CD4-positive, CD25-positive, alpha-beta regulatory T cell (primary cell): ENCODE measurements at regions not wholly inside any gene's neighbourhood (a gene's known extent, or its start where the extent isn't known, plus 50 kb on each side); places are given as distances from the start of the nearest gene placed in this dataset.

Experiments used
- ATAC-seq, 2 donors: fragments of 150-1000 bp; cut with Tn5 transposase; one replicate each; pipeline ENCODE4 v1.10.0; 2021; ENCODE audit warnings: low read depth in 2 of 2, moderate number of reproducible peaks in 2 of 2, moderate library complexity in 1 of 2
- DNase-seq, 3 donors: peaks; one replicate each; pipeline versions ENCODE4 v3.0.0 to v3.0.0-alpha.2; 2012 to 2022; ENCODE audit warnings: mixed read lengths in 1 of 3
- H3K27ac ChIP-seq: one replicate; pipeline ENCODE4 v1.7.0; 2013; ENCODE audit warnings: mild to moderate bottlenecking, low read length; ENCODE audit not compliant: insufficient read depth, poor library complexity, severe bottlenecking
- H3K27me3 ChIP-seq: one replicate; pipeline ENCODE4 v1.7.0; 2013; ENCODE audit warnings: low read length; ENCODE audit not compliant: control insufficient read depth, insufficient read depth
- H3K36me3 ChIP-seq: one replicate; pipeline ENCODE4 v1.7.0; 2013; ENCODE audit warnings: mild to moderate bottlenecking, low read length, moderate library complexity; ENCODE audit not compliant: control insufficient read depth, insufficient read depth
- H3K4me1 ChIP-seq: 2 replicates; pipeline ENCODE4 v1.7.0; 2013; ENCODE audit warnings: mild to moderate bottlenecking, low read length; ENCODE audit not compliant: insufficient read depth, control insufficient read depth, poor library complexity, severe bottlenecking
- H3K4me3 ChIP-seq: one replicate; pipeline ENCODE4 v1.7.0; 2013; ENCODE audit warnings: low read depth, mild to moderate bottlenecking, low read length, moderate library complexity
- H3K9me3 ChIP-seq, 2 experiments: 1 replicate in 1 of 2; 2 replicates in 1 of 2; pipeline ENCODE4 v1.7.0; 2013; ENCODE audit warnings: low read length in 2 of 2, mild to moderate bottlenecking in 1 of 2, moderate library complexity in 1 of 2; ENCODE audit not compliant: control insufficient read depth in 2 of 2
- H3K27ac Mint-ChIP-seq, 3 donors: one replicate each; pipeline ENCODE4 v1.8.0; 2020 to 2022; ENCODE audit warnings: mild to moderate bottlenecking in 3 of 3, mixed read lengths in 3 of 3, moderate library complexity in 2 of 3
- H3K27me3 Mint-ChIP-seq: one replicate; pipeline ENCODE4 v1.8.0; 2022; ENCODE audit warnings: mild to moderate bottlenecking, mixed read lengths
- H3K36me3 Mint-ChIP-seq: one replicate; pipeline ENCODE4 v1.8.0; 2020; ENCODE audit warnings: mixed read lengths
- H3K4me1 Mint-ChIP-seq, 4 donors: one replicate each; pipeline ENCODE4 v1.8.0; 2020 to 2022; ENCODE audit warnings: mixed read lengths in 4 of 4, mild to moderate bottlenecking in 1 of 4
- H3K4me3 Mint-ChIP-seq, 4 donors: one replicate each; pipeline ENCODE4 v1.8.0; 2020 to 2022; ENCODE audit warnings: mild to moderate bottlenecking in 4 of 4, mixed read lengths in 4 of 4, moderate library complexity in 3 of 4
- H3K9me3 Mint-ChIP-seq, 7 donors: one replicate each; pipeline ENCODE4 v1.8.0; 2020 to 2022; ENCODE audit warnings: mixed read lengths in 7 of 7, mild to moderate bottlenecking in 3 of 7, moderate library complexity in 2 of 7

- H3K27me3 ChIP-seq: peaks cover 2% of the 10 kb centered on the region
- H3K36me3 ChIP-seq: no peaks in the 10 kb centered on the region
- ATAC-seq (no peak), DNase-seq (no peak)
- H3K9me3 Mint-ChIP-seq: no peaks in the 10 kb centered on the region
- H3K4me3 Mint-ChIP-seq: no peak overlapping the region
- H3K4me3 ChIP-seq: no peak overlapping the region
- no peak overlapping the region for H3K27ac ChIP-seq
- H3K9me3 ChIP-seq: no peaks in the 10 kb centered on the region
- no peaks in the 10 kb centered on the region for H3K36me3 Mint-ChIP-seq
- H3K4me1 ChIP-seq: no peaks in the 10 kb centered on the region
- H3K4me1 Mint-ChIP-seq: peaks cover 0 to 4% (median 0%) of the 10 kb centered on the region in 4 donors
- H3K27me3 Mint-ChIP-seq: peaks cover 16% of the 10 kb centered on the region
- no peak overlapping the region for H3K27ac Mint-ChIP-seq
Measured at GRCh38 chr15:68488966-68489365, 57.0 kb upstream of the ITGA11 start.

- Histone ChIP-seq H3K4me1 (no peaks in the 10 kb centered on the region), H3K36me3 (no peaks in the 10 kb centered on the region), H3K9me3 (no peaks in the 10 kb centered on the region), H3K27me3 (peaks cover 2% of the 10 kb centered on the region), H3K27ac (no peak overlapping the region), H3K4me3 (no peak overlapping the region)
- no peaks in the 10 kb centered on the region for H3K36me3 Mint-ChIP-seq
- ATAC-seq (no peak), DNase-seq (no peak)
- H3K4me1 Mint-ChIP-seq: peaks cover 0 to 4% (median 0%) of the 10 kb centered on the region in 4 donors
- no peak overlapping the region for H3K4me3 Mint-ChIP-seq
- H3K9me3 Mint-ChIP-seq: peaks cover 0 to 2% (median 0%) of the 10 kb centered on the region in 7 donors
- peak overlapping the region in 1 of 3 donors; percentile 14 for H3K27ac Mint-ChIP-seq
- peaks cover 16% of the 10 kb centered on the region for H3K27me3 Mint-ChIP-seq
Measured at GRCh38 chr15:68489421-68489820, 57.5 kb upstream of the ITGA11 start.

GRCh38 chr15:68491415-68492106, 59.6 kb upstream of the ITGA11 start:
- H3K4me1 Mint-ChIP-seq: peaks cover 0 to 2% (median 0%) of the 10 kb centered on the region in 4 donors
- DNase-seq: no peak
- H3K27me3 Mint-ChIP-seq: peaks cover 12% of the 10 kb centered on the region
- no peak overlapping the region for H3K27ac ChIP-seq
- H3K4me1 ChIP-seq: no peaks in the 10 kb centered on the region
- no peaks in the 10 kb centered on the region for H3K9me3 ChIP-seq
- no peak overlapping the region for H3K4me3 Mint-ChIP-seq
- H3K27ac Mint-ChIP-seq: no peak overlapping the region
- no peak overlapping the region for H3K4me3 ChIP-seq
- peaks cover 0 to 5% (median 0%) of the 10 kb centered on the region in 7 donors for H3K9me3 Mint-ChIP-seq
- H3K27me3 ChIP-seq: peaks cover 2% of the 10 kb centered on the region
- no peaks in the 10 kb centered on the region for H3K36me3 Mint-ChIP-seq
- no peaks in the 10 kb centered on the region for H3K36me3 ChIP-seq
- ATAC-seq: no peak

DNA sequence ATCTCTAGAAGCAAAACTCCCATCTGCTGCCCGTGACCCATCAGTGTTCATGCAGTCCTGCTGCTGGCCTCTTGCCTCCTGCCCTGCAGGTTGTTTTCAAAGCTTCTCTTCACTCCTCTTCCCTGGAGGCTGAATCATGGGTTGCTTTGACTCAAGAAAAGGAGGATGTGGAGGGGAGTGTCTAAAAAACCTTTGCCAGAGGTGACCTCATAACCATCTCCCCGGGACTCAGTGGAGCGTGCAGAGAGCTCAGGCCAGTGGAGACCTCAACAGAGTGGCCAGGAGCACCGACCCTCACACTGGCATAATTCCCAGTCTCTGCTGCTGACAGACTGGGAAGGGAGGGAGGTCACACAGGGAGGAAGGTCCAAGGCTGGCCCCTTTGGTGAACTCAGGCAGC, 60.9 kb upstream of the ITGA11 start:
- peaks cover 12% of the 10 kb centered on the region for H3K27me3 Mint-ChIP-seq
- ATAC-seq (no peak), DNase-seq (no peak)
- Histone ChIP-seq H3K36me3 (no peaks in the 10 kb centered on the region), H3K27me3 (peaks cover 2% of the 10 kb centered on the region), H3K4me3 (no peak overlapping the region), H3K4me1 (no peaks in the 10 kb centered on the region), H3K27ac (no peak overlapping the region), H3K9me3 (no peaks in the 10 kb centered on the region)
- H3K27ac Mint-ChIP-seq: no peak overlapping the region
- H3K4me1 Mint-ChIP-seq: peaks cover 0 to 2% (median 0%) of the 10 kb centered on the region in 4 donors
- no peaks in the 10 kb centered on the region for H3K36me3 Mint-ChIP-seq
- H3K9me3 Mint-ChIP-seq: peaks cover 0 to 5% (median 0%) of the 10 kb centered on the region in 7 donors
- no peak overlapping the region for H3K4me3 Mint-ChIP-seq

DNA sequence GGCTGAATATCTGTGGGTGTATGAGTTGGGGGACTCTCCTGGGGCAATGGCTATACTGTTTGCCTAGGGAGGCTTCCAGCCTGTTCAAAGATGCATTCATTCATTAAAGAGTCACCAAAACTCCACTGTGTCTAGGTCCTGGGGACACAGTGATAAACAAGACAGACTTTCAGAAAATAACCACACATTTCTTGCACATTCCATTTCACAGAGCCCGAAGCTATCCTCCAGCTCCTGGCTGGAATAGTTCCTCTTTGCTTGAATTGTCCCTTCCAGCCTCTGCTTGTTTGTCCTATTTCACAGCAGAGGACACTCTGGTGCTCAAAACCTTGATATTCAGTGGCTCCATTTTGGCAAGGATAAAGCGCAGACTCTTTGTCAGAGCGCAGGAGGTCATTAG, 61.7 kb upstream of the ITGA11 start:
- H3K27ac Mint-ChIP-seq: peak overlapping the region in 1 of 3 donors; percentile 74
- Histone ChIP-seq H3K27ac (no peak overlapping the region), H3K4me3 (no peak overlapping the region), H3K27me3 (peaks cover 2% of the 10 kb centered on the region), H3K36me3 (no peaks in the 10 kb centered on the region), H3K9me3 (no peaks in the 10 kb centered on the region), H3K4me1 (no peaks in the 10 kb centered on the region)
- H3K4me1 Mint-ChIP-seq: peaks cover 0 to 2% (median 0%) of the 10 kb centered on the region in 4 donors
- H3K9me3 Mint-ChIP-seq: peaks cover 0 to 5% (median 0%) of the 10 kb centered on the region in 7 donors
- H3K36me3 Mint-ChIP-seq: no peaks in the 10 kb centered on the region
- DNase-seq (no peak), ATAC-seq (no peak)
- H3K4me3 Mint-ChIP-seq: no peak overlapping the region
- peaks cover 8% of the 10 kb centered on the region for H3K27me3 Mint-ChIP-seq

- Mint-ChIP-seq H3K36me3 (no peaks in the 10 kb centered on the region), H3K27ac (no peak overlapping the region)
- no peak for DNase-seq
Measured at GRCh38 chr15:68494573-68495110, 62.7 kb upstream of the ITGA11 start.

GRCh38 chr15:68495221-68495950, 63.4 kb upstream of the ITGA11 start:
- Histone ChIP-seq H3K27me3 (peaks cover 2% of the 10 kb centered on the region), H3K4me1 (no peaks in the 10 kb centered on the region), H3K9me3 (no peaks in the 10 kb centered on the region), H3K36me3 (no peaks in the 10 kb centered on the region), H3K27ac (no peak overlapping the region), H3K4me3 (no peak overlapping the region)
- H3K4me1 Mint-ChIP-seq: peaks cover 0 to 2% (median 0%) of the 10 kb centered on the region in 4 donors
- peaks cover 0 to 5% (median 0%) of the 10 kb centered on the region in 7 donors for H3K9me3 Mint-ChIP-seq
- H3K27ac Mint-ChIP-seq: no peak overlapping the region
- peaks cover 10% of the 10 kb centered on the region for H3K27me3 Mint-ChIP-seq
- H3K36me3 Mint-ChIP-seq: no peaks in the 10 kb centered on the region
- no peak overlapping the region for H3K4me3 Mint-ChIP-seq
- DNase-seq (no peak), ATAC-seq (no peak)

More at GRCh38 chr15:68494573-68495110, 62.7 kb upstream of the ITGA11 start:
- no peak for ATAC-seq
- Mint-ChIP-seq H3K27me3 (peaks cover 8% of the 10 kb centered on the region), H3K4me3 (no peak overlapping the region), H3K9me3 (peaks cover 0 to 5% (median 0%) of the 10 kb centered on the region in 7 donors), H3K4me1 (peaks cover 0 to 2% (median 0%) of the 10 kb centered on the region in 4 donors)
- Histone ChIP-seq H3K4me1 (no peaks in the 10 kb centered on the region), H3K4me3 (no peak overlapping the region), H3K27ac (no peak overlapping the region), H3K9me3 (no peaks in the 10 kb centered on the region), H3K36me3 (no peaks in the 10 kb centered on the region), H3K27me3 (peaks cover 2% of the 10 kb centered on the region)
